Ovary (tissue), 7 donors: ENCODE measurements at regions not wholly inside any gene's neighbourhood (a gene's known extent, or its start where the extent isn't known, plus 50 kb on each side); places are given as distances from the start of the nearest gene placed in this dataset.

Experiments used
- DNase-seq, 5 donors: peaks; one replicate each; pipeline ENCODE4 v3.0.0-alpha.2; 2019 to 2020
- H3K27ac ChIP-seq, 2 donors: fragments of 200-600 bp; one replicate each; pipeline versions ENCODE4 v1.5.1 to v1.8.0; 2019 to 2022
- H3K27me3 ChIP-seq: fragments of 200-600 bp; one replicate; pipeline ENCODE4 v1.8.0; 2022
- H3K36me3 ChIP-seq: fragments of 200-600 bp; sonication (generic); one replicate; pipeline ENCODE4 v1.5.1; 2019
- H3K4me1 ChIP-seq: one replicate; pipeline ENCODE4 v1.8.1; 2013; ENCODE audit warnings: mild to moderate bottlenecking, moderate library complexity; ENCODE audit not compliant: insufficient read depth
- H3K4me3 ChIP-seq: fragments of 200-600 bp; sonication (generic); one replicate; pipeline ENCODE4 v1.5.1; 2017
- H3K9me3 ChIP-seq, 2 donors: fragments of 200-600 bp in 1 of 2; sonication (generic) in 1 of 2; one replicate each; pipeline versions ENCODE4 v1.5.1 to v1.8.1; 2013 to 2019; ENCODE audit warnings: mild to moderate bottlenecking in 1 of 2, moderate library complexity in 1 of 2
- EP300 ChIP-seq: sonication (generic); formaldehyde crosslinking; IDR thresholded peaks from one replicate; pipeline ENCODE4 v1.6.1; 2017; ENCODE audit warnings: antibody characterized with exemption
- POLR2A ChIP-seq: fragments of 450-650 bp; IDR thresholded peaks from one replicate; pipeline ENCODE4 v1.6.1; 2017; ENCODE audit warnings: antibody characterized with exemption, mild to moderate bottlenecking, moderate library complexity
- WGBS, 3 donors: extraction: QIAGEN DNeasy Blood & Tissue Kit in 1 of 3; methylation state at CpG; one replicate each; pipeline versions ENCODE4 v1.1.5 to v1.1.7; 2013 to 2017; 5-methylcytosine and 5-hydroxymethylcytosine counted together
- intact Hi-C, 4 donors: fragments of 100-400 bp; cut with DNase I; formaldehyde crosslinking; loops; one replicate each; pipeline versions ENCODE4 v1.11.0 to v1.15.1; 2022 to 2023
- TF ChIP-seq, protein P1 (sequence below), 3 donors: fragments of 450-650 bp in 2 of 3; fragments of 200-600 bp in 1 of 3; IDR thresholded peaks; one replicate each; pipeline versions ENCODE4 v1.5.1 to v1.8.0; 2016 to 2022; ENCODE audit warnings: antibody characterized with exemption in 3 of 3, mild to moderate bottlenecking in 1 of 3
- donor health status: DM: no; HTN: no; CAD: no; lungs with moderate emphysema.
- donor health status: DM: no; HTN: no; CAD: no.
- donor health status: Bipolar disorder and iron deficiency.
- donor health status: DM: no; HTN: no; CAD: no.
- donor health status: DM: yes; HTN: yes; CAD: no.

DNA sequence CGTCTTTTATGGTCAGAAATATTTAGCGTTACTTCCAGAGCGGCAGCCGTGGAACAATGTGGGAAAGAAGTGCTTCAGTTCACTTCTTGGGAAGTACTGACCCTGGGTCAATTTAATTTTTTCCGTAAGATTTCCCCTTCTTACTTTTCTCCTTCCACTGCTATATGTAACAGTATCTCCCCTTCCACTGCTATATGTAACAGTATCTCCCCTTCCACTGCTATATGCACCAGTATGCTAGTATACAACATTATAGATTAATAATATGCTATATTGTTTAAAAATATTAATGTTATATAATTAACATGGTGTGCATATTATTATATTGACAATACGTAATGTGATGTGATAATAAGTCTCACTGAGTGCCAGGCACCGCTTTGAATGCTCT lies 69.7 kb upstream of the ERG start:
- Histone ChIP-seq H3K4me1 (no peaks in the 10 kb centered on the region), H3K36me3 (no peaks in the 10 kb centered on the region), H3K27ac (no peak overlapping the region), H3K4me3 (no peak overlapping the region), H3K9me3 (no peaks in the 10 kb centered on the region), H3K27me3 (no peaks in the 10 kb centered on the region)
- intact Hi-C loops: no loop called here
- TF ChIP-seq POLR2A (no peak), EP300 (no peak)
- TF ChIP-seq, protein P1, sequence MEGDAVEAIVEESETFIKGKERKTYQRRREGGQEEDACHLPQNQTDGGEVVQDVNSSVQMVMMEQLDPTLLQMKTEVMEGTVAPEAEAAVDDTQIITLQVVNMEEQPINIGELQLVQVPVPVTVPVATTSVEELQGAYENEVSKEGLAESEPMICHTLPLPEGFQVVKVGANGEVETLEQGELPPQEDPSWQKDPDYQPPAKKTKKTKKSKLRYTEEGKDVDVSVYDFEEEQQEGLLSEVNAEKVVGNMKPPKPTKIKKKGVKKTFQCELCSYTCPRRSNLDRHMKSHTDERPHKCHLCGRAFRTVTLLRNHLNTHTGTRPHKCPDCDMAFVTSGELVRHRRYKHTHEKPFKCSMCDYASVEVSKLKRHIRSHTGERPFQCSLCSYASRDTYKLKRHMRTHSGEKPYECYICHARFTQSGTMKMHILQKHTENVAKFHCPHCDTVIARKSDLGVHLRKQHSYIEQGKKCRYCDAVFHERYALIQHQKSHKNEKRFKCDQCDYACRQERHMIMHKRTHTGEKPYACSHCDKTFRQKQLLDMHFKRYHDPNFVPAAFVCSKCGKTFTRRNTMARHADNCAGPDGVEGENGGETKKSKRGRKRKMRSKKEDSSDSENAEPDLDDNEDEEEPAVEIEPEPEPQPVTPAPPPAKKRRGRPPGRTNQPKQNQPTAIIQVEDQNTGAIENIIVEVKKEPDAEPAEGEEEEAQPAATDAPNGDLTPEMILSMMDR (IDR thresholded peaks at IDR 0.05): no peak
- no peak for DNase-seq
- 40 to 43% (median 41%) methylated on average over 7 of the region's 7 CpGs for WGBS, 3 donors

DNA sequence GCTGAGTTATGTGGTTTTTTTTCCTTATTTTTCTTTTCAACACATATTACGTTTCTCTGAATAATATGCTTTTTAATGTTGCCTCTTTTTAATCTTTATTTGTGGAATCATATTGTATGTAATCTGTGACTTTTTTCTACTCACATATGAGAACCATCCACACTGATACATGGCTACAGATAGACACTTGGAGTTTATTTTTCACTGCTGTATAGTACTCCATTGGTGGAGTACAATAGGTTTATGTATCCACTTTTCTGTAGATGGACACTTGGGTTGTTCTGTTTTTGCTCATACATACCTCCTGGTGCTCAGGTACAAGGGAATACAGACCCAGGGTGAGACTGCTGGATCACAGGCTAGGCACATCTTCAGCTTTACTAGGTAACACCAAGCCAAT lies 71.5 kb upstream of the ERG start:
- intact Hi-C loops: no loop called here
- Histone ChIP-seq H3K27ac (no peak overlapping the region), H3K4me3 (no peak overlapping the region), H3K9me3 (no peaks in the 10 kb centered on the region), H3K4me1 (no peaks in the 10 kb centered on the region), H3K27me3 (no peaks in the 10 kb centered on the region), H3K36me3 (no peaks in the 10 kb centered on the region)
- 97% methylated on average over 1 of the region's 1 CpG for WGBS, 3 donors
- TF ChIP-seq EP300 (no peak), POLR2A (no peak)
- TF ChIP-seq, protein P1 (IDR thresholded peaks at IDR 0.05): no peak
- no peak for DNase-seq

DNA sequence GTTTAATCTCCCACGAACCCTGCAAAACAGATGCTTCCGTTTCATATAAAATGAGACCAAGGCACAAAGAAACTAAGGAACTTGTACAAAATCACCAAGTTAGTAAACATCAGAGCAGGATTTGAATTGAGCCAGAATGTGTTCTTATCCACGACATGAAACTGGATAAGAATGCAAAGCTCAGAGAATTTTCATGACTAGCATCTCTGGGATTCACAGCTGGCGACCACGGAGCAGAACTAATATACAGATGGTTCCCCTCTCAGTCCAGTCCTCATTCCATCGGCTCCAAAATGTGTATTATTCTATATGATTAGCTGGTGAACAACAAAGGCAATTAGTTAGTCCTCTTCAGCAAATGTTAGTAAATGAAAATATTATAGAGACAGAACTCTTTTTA lies 72.3 kb upstream of the ERG start:
- no peaks in the 10 kb centered on the region for H3K9me3 ChIP-seq
- H3K36me3 ChIP-seq: no peaks in the 10 kb centered on the region
- H3K27ac ChIP-seq: no peak overlapping the region
- no peak for DNase-seq
- intact Hi-C loops: no loop called here
- H3K27me3 ChIP-seq: no peaks in the 10 kb centered on the region
- 73 to 82% (median 76%) methylated on average over 6 of the region's 6 CpGs for WGBS, 3 donors
- no peaks in the 10 kb centered on the region for H3K4me1 ChIP-seq
- TF ChIP-seq, protein P1 (IDR thresholded peaks at IDR 0.05): no peak
- TF ChIP-seq POLR2A (no peak), EP300 (no peak)
- H3K4me3 ChIP-seq: no peak overlapping the region

DNA sequence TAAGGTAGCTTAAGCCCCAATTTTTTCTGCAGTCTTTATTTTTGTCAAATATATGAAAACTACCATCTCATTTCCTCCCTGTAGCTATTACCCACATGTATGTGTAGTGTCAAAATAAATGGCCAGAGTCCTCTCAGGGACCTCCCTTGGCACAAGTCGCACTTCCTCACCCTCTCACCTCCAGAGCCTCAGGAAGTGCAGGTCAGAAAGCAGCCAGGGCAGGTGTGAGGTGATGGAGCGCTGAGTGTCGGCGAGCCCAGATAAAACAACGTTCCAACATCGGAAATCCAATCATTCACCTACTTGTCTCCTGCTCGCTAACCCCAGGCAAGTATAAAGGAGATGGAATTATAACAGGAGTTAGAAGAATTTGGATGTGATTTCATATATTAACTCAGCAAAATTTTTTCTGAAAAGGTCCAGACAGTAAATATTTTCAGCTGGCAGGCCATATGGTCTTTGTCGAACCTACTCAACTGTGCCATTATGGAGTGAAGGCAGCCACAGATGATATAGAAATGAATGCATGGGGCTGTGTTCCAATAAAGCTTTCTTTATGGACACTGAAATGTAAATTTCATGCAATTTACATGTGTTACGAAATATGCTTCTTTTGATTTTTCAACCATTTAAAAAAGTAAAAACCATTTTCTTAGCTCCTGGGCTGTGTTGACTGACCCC lies 76.8 kb upstream of the ERG start:
- TF ChIP-seq EP300: no peak
- TF ChIP-seq, protein P1 (IDR thresholded peaks at IDR 0.05): no peak
- intact Hi-C loops: no loop called here
- Histone ChIP-seq H3K36me3 (no peaks in the 10 kb centered on the region), H3K4me3 (no peak overlapping the region), H3K27me3 (no peaks in the 10 kb centered on the region), H3K9me3 (no peaks in the 10 kb centered on the region), H3K27ac (no peak overlapping the region), H3K4me1 (no peaks in the 10 kb centered on the region)
- 89 to 94% (median 91%) methylated on average over 9 of the region's 9 CpGs for WGBS, 3 donors
- no peak for DNase-seq
